Mesodermal cell (in vitro differentiated cells): ENCODE measurements at regions not wholly inside any gene's neighbourhood (a gene's known extent, or its start where the extent isn't known, plus 50 kb on each side); places are given as distances from the start of the nearest gene placed in this dataset.

Experiments
- H3K27ac ChIP-seq: 2 replicates; pipeline ENCODE4 v1.7.0; 2013; ENCODE audit warnings: mild to moderate bottlenecking, low read depth, low read length, moderate library complexity; ENCODE audit not compliant: severe bottlenecking
- H3K36me3 ChIP-seq: 2 replicates; pipeline ENCODE4 v1.7.1; 2013; ENCODE audit warnings: mild to moderate bottlenecking, low read length, moderate library complexity; ENCODE audit not compliant: control insufficient read depth, insufficient read depth
- H3K4me1 ChIP-seq: one replicate; pipeline ENCODE4 v1.7.1; 2013; ENCODE audit warnings: mild to moderate bottlenecking, low read length; ENCODE audit not compliant: insufficient read depth, control insufficient read depth, poor library complexity, severe bottlenecking
- H3K4me3 ChIP-seq: 2 replicates; pipeline ENCODE4 v1.7.0; 2013; ENCODE audit warnings: low read length, control low read depth, mild to moderate bottlenecking; ENCODE audit not compliant: insufficient read depth, poor library complexity, severe bottlenecking; ENCODE audit errors: extremely low read depth
- H3K9me3 ChIP-seq: 2 replicates; pipeline ENCODE4 v1.7.1; 2013; ENCODE audit warnings: mild to moderate bottlenecking, low read length, moderate library complexity; ENCODE audit not compliant: control insufficient read depth
- WGBS, 2 experiments: methylation state at CpG; one replicate each; pipeline ENCODE4 v1.1.5; 2013; ENCODE audit warnings: missing lambda C conversion rate in 2 of 2; ENCODE audit not compliant: insufficient coverage in 2 of 2; 5-methylcytosine and 5-hydroxymethylcytosine counted together

- H3K27ac ChIP-seq: no peak overlapping the region
- H3K36me3 ChIP-seq: no peaks in the 10 kb centered on the region
- 36% methylated on average over 3 of the region's 3 CpGs; no CpG with 5 or more reads in 1 of the 2 experiments for WGBS, 2 experiments
Measured at GRCh38 chr18:43563780-43564179, 286.5 kb upstream of the SYT4 start.

GRCh38 chr18:43570593-43570992, 293.3 kb upstream of the SYT4 start:
- H3K27ac ChIP-seq: no peak overlapping the region
- WGBS, 2 experiments: 67 to 86% methylated on average over 1 of the region's 4 CpGs
- no peaks in the 10 kb centered on the region for H3K4me1 ChIP-seq

More at GRCh38 chr18:43563780-43564179, 286.5 kb upstream of the SYT4 start:
- Histone ChIP-seq H3K4me3 (no peak overlapping the region), H3K4me1 (no peaks in the 10 kb centered on the region), H3K9me3 (no peaks in the 10 kb centered on the region)

GRCh38 chr18:43571078-43571689, 293.9 kb upstream of the SYT4 start:
- H3K27ac ChIP-seq: no peak overlapping the region
- no peaks in the 10 kb centered on the region for H3K9me3 ChIP-seq
- H3K4me1 ChIP-seq: no peaks in the 10 kb centered on the region
- no peaks in the 10 kb centered on the region for H3K36me3 ChIP-seq
- H3K4me3 ChIP-seq: no peak overlapping the region
- WGBS, 2 experiments: 50 to 82% methylated on average over 1 to 2 of the region's 4 CpGs

More at GRCh38 chr18:43570593-43570992, 293.3 kb upstream of the SYT4 start:
- H3K9me3 ChIP-seq: no peaks in the 10 kb centered on the region
- H3K36me3 ChIP-seq: no peaks in the 10 kb centered on the region
- H3K4me3 ChIP-seq: no peak overlapping the region

- Histone ChIP-seq H3K27ac (no peak overlapping the region), H3K9me3 (no peaks in the 10 kb centered on the region), H3K4me1 (no peaks in the 10 kb centered on the region), H3K36me3 (no peaks in the 10 kb centered on the region), H3K4me3 (no peak overlapping the region)
- 67% methylated on average over 1 of the region's 2 CpGs; no CpG with 5 or more reads in 1 of the 2 experiments for WGBS, 2 experiments
Measured at GRCh38 chr18:43572163-43572562, 294.9 kb upstream of the SYT4 start.

GRCh38 chr18:43574974-43575373, 297.7 kb upstream of the SYT4 start:
- Histone ChIP-seq H3K4me1 (no peaks in the 10 kb centered on the region), H3K27ac (no peak overlapping the region), H3K9me3 (no peaks in the 10 kb centered on the region), H3K4me3 (no peak overlapping the region), H3K36me3 (no peaks in the 10 kb centered on the region)
- WGBS, 2 experiments: 88% methylated on average over 1 of the region's 3 CpGs; no CpG with 5 or more reads in 1 of the 2 experiments

- Histone ChIP-seq H3K4me1 (no peaks in the 10 kb centered on the region), H3K4me3 (no peak overlapping the region), H3K36me3 (no peaks in the 10 kb centered on the region), H3K27ac (no peak overlapping the region), H3K9me3 (no peaks in the 10 kb centered on the region)
- no CpG with 5 or more reads among the region's 1 CpG for WGBS, 2 experiments
Measured at GRCh38 chr18:43578211-43578610, 300.9 kb upstream of the SYT4 start.

GRCh38 chr18:43578706-43579105, 301.4 kb upstream of the SYT4 start:
- no peak overlapping the region for H3K4me3 ChIP-seq
- no peak overlapping the region for H3K27ac ChIP-seq
- no peaks in the 10 kb centered on the region for H3K9me3 ChIP-seq
- 55 to 75% methylated on average over 2 to 3 of the region's 4 CpGs for WGBS, 2 experiments
- no peaks in the 10 kb centered on the region for H3K4me1 ChIP-seq
- no peaks in the 10 kb centered on the region for H3K36me3 ChIP-seq

GRCh38 chr18:43581936-43582519, 304.7 kb upstream of the SYT4 start:
- H3K4me3 ChIP-seq: no peak overlapping the region
- H3K9me3 ChIP-seq: no peaks in the 10 kb centered on the region
- WGBS, 2 experiments: no CpG with 5 or more reads among the region's 2 CpGs
- no peak overlapping the region for H3K27ac ChIP-seq
- H3K36me3 ChIP-seq: no peaks in the 10 kb centered on the region
- H3K4me1 ChIP-seq: no peaks in the 10 kb centered on the region

GRCh38 chr18:43587538-43588153, 310.4 kb upstream of the SYT4 start:
- H3K36me3 ChIP-seq: no peaks in the 10 kb centered on the region
- H3K9me3 ChIP-seq: no peaks in the 10 kb centered on the region
- no peak overlapping the region for H3K4me3 ChIP-seq
- no peaks in the 10 kb centered on the region for H3K4me1 ChIP-seq
- no CpG with 5 or more reads among the region's 1 CpG for WGBS, 2 experiments
- H3K27ac ChIP-seq: no peak overlapping the region

GRCh38 chr18:43588838-43589237, 311.5 kb upstream of the SYT4 start:
- no peaks in the 10 kb centered on the region for H3K36me3 ChIP-seq
- no peak overlapping the region for H3K27ac ChIP-seq
- no peaks in the 10 kb centered on the region for H3K4me1 ChIP-seq
- no peaks in the 10 kb centered on the region for H3K9me3 ChIP-seq
- WGBS, 2 experiments: 89 to 93% methylated on average over 2 to 3 of the region's 3 CpGs
- no peak overlapping the region for H3K4me3 ChIP-seq

GRCh38 chr18:43589611-43590151, 312.4 kb upstream of the SYT4 start:
- H3K36me3 ChIP-seq: no peaks in the 10 kb centered on the region
- H3K9me3 ChIP-seq: no peaks in the 10 kb centered on the region
- no peak overlapping the region for H3K4me3 ChIP-seq
- 70 to 92% methylated on average over 5 to 7 of the region's 11 CpGs for WGBS, 2 experiments
- H3K27ac ChIP-seq: no peak overlapping the region
- no peaks in the 10 kb centered on the region for H3K4me1 ChIP-seq
